Peyer's patch (tissue), 4 donors: ENCODE measurements at regions not wholly inside any gene's neighbourhood (a gene's known extent, or its start where the extent isn't known, plus 50 kb on each side); places are given as distances from the start of the nearest gene placed in this dataset.

Experiments used
- DNase-seq, 3 donors: peaks; one replicate each; pipeline ENCODE4 v3.0.0-alpha.2; 2017 to 2019
- H3K27ac ChIP-seq, 4 donors: fragments of 200-600 bp; sonication (generic); one replicate each; pipeline ENCODE4 v1.5.1; 2016 to 2019
- H3K27me3 ChIP-seq, 2 donors: fragments of 200-600 bp; sonication (generic); one replicate each; pipeline ENCODE4 v1.5.1; 2019
- H3K36me3 ChIP-seq, 3 donors: fragments of 200-600 bp; sonication (generic); one replicate each; pipeline ENCODE4 v1.5.1; 2016 to 2019
- H3K4me1 ChIP-seq, 4 donors: fragments of 200-600 bp; sonication (generic); one replicate each; pipeline ENCODE4 v1.5.1; 2016 to 2019
- H3K4me3 ChIP-seq, 4 donors: fragments of 200-600 bp; sonication (generic); 1 replicate in 3 of 4; 2 replicates in 1 of 4; pipeline ENCODE4 v1.5.1; 2016 to 2019; ENCODE audit warnings: mild to moderate bottlenecking in 1 of 4
- H3K9me3 ChIP-seq, 4 donors: fragments of 200-600 bp; sonication (generic); one replicate each; pipeline ENCODE4 v1.5.1; 2016 to 2019; ENCODE audit warnings: mild to moderate bottlenecking in 1 of 4
- CTCF ChIP-seq, 6 experiments: fragments of 450-650 bp in 4 of 6; fragments of 200-600 bp in 2 of 6; sonication (generic) in 1 of 6; IDR thresholded peaks; one replicate each; pipeline ENCODE4 v1.5.1; 2017 to 2019; ENCODE audit warnings: antibody characterized with exemption in 6 of 6, mild to moderate bottlenecking in 3 of 6, moderate library complexity in 1 of 6
- POLR2A ChIP-seq, 2 donors: fragments of 450-650 bp; IDR thresholded peaks; one replicate each; pipeline ENCODE4 v1.5.1; 2017; ENCODE audit warnings: antibody characterized with exemption in 2 of 2, mild to moderate bottlenecking in 2 of 2, moderate library complexity in 2 of 2

DNA sequence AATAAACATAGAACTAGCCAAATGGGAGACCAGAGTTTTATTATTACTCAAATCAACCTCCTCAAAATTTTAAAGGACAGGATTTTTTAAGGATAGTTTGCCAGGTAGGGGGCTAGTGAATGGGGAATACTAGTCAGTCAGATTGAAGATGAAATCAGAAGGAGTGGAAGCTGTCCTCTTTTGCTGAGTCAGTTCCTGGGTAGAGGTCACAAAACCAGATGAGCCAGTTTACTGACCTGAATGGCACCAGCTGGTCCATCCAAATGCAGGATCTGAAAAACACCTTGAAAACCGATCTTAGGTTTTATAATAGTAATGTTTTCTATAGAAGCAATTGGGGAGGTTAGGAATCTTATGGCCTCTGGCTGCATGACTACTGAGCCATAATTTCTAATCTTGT is 558.2 kb downstream of the PKHD1 start:
- Histone ChIP-seq H3K4me3 (no peak overlapping the region), H3K9me3 (no peaks in the 10 kb centered on the region), H3K4me1 (no peaks in the 10 kb centered on the region), H3K27ac (no peak overlapping the region), H3K36me3 (no peaks in the 10 kb centered on the region), H3K27me3 (no peaks in the 10 kb centered on the region)
- TF ChIP-seq POLR2A (IDR thresholded peaks at IDR 0.05) (no peak), CTCF (IDR thresholded peaks at IDR 0.05) (no peak)
- DNase-seq = no peak

GRCh38 chr6:51531623-51532022 is 555.8 kb downstream of the PKHD1 start:
- H3K27ac ChIP-seq = no peak overlapping the region
- no peaks in the 10 kb centered on the region for H3K9me3 ChIP-seq
- H3K36me3 ChIP-seq = no peaks in the 10 kb centered on the region
- H3K4me3 ChIP-seq = no peak overlapping the region
- no peaks in the 10 kb centered on the region for H3K27me3 ChIP-seq
- no peak for TF ChIP-seq POLR2A (IDR thresholded peaks at IDR 0.05)
- TF ChIP-seq CTCF (IDR thresholded peaks at IDR 0.05) = no peak
- no peaks in the 10 kb centered on the region for H3K4me1 ChIP-seq
- no peak for DNase-seq

DNA sequence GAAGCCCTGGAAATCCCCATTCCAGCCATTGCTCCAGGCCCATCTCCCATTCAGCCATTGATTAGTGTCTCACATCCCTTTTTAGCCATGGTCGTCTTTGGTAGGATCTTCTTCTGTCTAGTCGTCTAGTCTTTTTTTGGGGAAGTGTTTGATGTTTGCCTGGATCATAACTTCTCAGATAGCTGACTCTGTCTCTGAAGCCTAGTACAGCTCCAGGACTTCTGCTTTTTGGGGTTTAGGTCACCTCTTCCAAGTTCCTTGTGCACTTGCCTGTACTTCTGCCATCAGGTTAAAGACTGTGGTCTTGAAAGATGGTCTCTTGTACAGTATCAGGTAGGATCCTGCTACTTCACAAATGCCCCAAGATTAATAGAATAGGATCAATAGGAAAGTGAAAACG is 553.5 kb downstream of the PKHD1 start:
- no peak overlapping the region for H3K4me3 ChIP-seq
- no peaks in the 10 kb centered on the region for H3K4me1 ChIP-seq
- H3K27ac ChIP-seq = no peak overlapping the region
- H3K27me3 ChIP-seq = no peaks in the 10 kb centered on the region
- TF ChIP-seq POLR2A (IDR thresholded peaks at IDR 0.05) (no peak), CTCF (IDR thresholded peaks at IDR 0.05) (no peak)
- H3K9me3 ChIP-seq = no peaks in the 10 kb centered on the region
- no peak for DNase-seq
- H3K36me3 ChIP-seq = no peaks in the 10 kb centered on the region

DNA sequence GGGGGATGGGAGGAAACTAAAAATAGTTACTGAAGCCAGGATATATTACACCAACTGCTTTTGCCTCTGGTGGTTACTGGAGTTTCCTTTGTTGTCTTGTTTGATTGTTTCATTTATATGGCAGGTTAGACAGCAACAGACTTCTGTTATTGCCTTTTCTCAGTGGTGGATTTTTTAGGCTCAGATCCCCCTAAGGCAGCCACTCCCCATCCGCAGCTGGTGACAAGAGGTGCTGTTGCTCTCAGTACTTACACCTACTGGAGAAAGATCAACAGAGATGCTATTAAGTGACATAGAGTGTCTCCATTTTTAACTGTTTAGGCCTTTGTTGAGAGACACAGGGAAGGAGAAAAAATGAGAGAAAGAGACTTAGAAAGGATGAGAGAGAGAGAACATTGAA is 552.1 kb downstream of the PKHD1 start:
- Histone ChIP-seq H3K9me3 (no peaks in the 10 kb centered on the region), H3K4me3 (no peak overlapping the region), H3K27ac (no peak overlapping the region), H3K4me1 (no peaks in the 10 kb centered on the region), H3K27me3 (no peaks in the 10 kb centered on the region), H3K36me3 (no peaks in the 10 kb centered on the region)
- DNase-seq = no peak
- TF ChIP-seq CTCF (IDR thresholded peaks at IDR 0.05) = no peak
- TF ChIP-seq POLR2A (IDR thresholded peaks at IDR 0.05) = no peak

- H3K27me3 ChIP-seq = no peaks in the 10 kb centered on the region
- H3K9me3 ChIP-seq = no peaks in the 10 kb centered on the region
- H3K4me3 ChIP-seq = no peak overlapping the region
- no peaks in the 10 kb centered on the region for H3K4me1 ChIP-seq
- no peak for TF ChIP-seq CTCF (IDR thresholded peaks at IDR 0.05)
- no peak for TF ChIP-seq POLR2A (IDR thresholded peaks at IDR 0.05)
- H3K27ac ChIP-seq = no peak overlapping the region
- no peaks in the 10 kb centered on the region for H3K36me3 ChIP-seq
- no peak for DNase-seq
These were observed 550.7 kb downstream of the PKHD1 start for GRCh38 chr6:51536728-51537127.

DNA sequence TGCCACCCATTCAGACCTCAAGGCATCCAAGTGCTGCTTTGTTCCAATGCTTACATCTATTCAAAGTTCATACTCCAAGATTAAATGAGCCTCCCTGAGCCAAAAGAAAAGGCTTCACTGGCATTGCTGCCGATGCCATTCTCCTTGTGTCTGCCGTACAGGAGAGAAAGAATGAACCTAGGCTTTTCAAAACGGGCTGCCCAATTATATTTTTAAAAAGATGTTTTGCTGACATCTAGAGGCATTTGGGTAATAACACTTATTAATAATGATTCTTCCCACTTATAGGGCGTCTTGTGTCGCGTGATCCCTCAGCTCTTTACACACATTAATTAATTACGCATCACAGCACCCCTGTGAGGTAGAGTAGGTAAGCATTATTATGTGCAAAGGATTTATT is 545.6 kb downstream of the PKHD1 start:
- Histone ChIP-seq H3K36me3 (no peaks in the 10 kb centered on the region), H3K27ac (no peak overlapping the region), H3K4me3 (no peak overlapping the region), H3K27me3 (no peaks in the 10 kb centered on the region), H3K4me1 (no peaks in the 10 kb centered on the region), H3K9me3 (no peaks in the 10 kb centered on the region)
- DNase-seq = no peak
- TF ChIP-seq POLR2A (IDR thresholded peaks at IDR 0.05) = no peak
- TF ChIP-seq CTCF (IDR thresholded peaks at IDR 0.05) = no peak
